Right kidney (tissue), 1 donor: ENCODE measurements at regions not wholly inside any gene's neighbourhood (a gene's known extent, or its start where the extent isn't known, plus 50 kb on each side); places are given as distances from the start of the nearest gene placed in this dataset.
"Not testable (repeated sequence)": the region's sequence is repeated elsewhere in the genome, so short reads cannot be mapped to it uniquely, and the experiment has no call there.

Experiments
- DNase-seq: peaks from one replicate; pipeline ENCODE4 v3.0.0-alpha.2; 2016

DNA sequence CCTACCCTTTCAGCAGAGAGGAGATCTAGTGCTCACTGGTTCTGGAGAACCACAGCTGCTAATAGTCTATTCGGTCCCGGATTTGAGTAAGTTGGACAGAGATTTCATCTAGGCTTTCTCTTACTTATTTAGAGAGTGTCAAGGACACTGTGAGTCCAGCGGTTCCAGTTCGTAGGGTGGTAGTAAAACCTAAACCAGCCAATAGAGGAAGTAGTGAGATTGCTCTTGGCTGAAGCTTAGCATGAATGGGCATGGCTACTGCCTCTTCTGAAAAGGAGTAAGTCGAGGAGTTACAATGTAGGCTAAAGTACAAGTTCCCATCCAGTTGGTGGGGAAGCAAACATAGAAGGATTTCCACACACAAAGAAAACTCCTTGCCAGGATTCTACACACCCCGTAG is 109.6 kb upstream of the MOCS2 start:
- no peak for DNase-seq

DNA sequence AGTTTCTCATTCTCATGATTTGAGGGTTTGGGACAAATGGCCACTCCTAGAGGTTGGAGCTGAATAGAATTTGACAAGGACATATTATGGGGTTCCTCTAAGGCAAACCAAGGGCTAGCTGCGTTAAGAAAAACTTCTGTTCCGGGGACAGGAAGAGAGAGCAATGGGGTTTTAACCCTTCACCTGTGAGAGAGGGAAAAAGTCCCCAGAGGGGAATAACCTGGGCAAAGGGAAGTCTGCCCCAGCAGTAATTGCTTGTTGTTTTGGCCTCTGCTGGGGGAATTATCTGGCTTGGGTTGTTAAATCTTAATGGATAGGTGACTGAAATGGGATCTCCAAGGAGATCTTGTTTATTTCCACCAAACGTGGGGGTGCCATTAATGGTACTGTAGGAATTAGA is 110.1 kb upstream of the MOCS2 start:
- no peak for DNase-seq

DNA sequence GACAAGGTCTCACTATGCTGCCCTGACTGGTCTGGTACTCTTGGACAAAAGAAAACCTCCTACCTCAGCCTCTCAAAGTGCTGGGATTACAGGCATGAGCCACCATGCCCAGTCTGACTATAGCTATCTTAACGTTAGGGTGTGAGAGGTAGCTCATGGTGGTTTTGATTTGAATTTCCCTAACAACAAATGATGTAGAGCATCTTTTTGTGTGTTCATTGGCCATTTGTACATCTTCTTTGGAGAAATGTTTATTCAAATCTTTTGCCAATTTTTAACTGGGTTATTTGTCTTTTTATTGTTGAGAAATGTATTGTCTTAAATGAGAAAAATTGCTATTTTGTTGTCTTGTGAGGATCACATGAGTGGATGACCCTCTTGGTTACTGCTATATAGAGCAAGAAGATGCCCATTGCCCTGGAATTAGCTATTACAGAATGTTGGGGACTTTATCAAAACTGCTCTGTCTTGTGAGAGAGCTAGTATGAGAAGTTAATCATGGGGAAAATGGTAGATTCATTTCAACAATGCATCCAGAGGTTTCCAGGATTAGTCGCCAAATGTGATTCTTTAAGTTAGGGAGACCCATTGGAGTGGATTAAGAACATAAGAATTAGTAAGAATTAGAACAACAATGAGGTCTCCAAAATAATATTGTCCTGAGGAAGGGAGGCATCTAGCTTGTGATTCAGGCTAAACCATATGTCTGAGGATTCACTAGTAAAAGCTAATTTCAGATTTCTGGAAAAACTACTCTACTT is 124.3 kb upstream of the MOCS2 start:
- no peak for DNase-seq

DNA sequence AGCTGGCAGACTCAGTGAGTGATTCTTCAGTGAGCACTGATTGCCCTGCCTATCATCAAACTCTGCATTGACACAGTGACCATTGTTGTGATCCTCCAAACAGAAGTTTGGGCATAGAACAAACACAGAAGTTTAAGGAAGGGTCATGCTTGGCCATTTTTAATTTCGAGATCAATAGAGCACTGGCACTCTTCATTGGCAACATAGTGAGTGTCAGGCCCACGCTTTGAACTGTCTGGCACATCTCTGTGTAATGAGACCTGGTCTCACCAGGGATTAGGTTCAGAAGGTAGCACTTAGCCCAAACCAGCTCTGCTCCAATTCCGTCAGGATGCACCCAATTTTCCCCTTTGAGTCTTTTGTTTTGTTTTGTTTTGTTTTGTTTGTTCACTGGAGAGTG is 127.1 kb upstream of the MOCS2 start:
- no peak for DNase-seq

DNA sequence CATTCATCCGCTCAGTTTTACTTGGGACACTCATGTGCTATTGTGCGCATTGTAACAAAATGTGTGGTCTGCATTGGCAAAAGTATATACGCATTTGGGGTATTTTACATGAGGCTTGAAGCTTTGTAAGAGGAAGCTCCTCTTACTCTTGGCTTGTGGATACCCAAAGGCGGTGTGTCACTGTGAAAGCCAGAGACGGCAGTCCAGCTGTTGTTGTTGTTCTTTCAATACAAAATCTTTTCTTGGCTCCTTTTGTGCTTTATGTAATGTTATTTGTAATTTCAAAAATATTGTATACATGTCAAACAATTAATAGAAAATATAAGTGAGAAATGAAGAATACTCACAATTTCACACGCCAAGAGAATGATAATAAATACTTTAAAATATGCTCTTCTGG is 128.3 kb upstream of the MOCS2 start:
- DNase-seq: no peak

DNA sequence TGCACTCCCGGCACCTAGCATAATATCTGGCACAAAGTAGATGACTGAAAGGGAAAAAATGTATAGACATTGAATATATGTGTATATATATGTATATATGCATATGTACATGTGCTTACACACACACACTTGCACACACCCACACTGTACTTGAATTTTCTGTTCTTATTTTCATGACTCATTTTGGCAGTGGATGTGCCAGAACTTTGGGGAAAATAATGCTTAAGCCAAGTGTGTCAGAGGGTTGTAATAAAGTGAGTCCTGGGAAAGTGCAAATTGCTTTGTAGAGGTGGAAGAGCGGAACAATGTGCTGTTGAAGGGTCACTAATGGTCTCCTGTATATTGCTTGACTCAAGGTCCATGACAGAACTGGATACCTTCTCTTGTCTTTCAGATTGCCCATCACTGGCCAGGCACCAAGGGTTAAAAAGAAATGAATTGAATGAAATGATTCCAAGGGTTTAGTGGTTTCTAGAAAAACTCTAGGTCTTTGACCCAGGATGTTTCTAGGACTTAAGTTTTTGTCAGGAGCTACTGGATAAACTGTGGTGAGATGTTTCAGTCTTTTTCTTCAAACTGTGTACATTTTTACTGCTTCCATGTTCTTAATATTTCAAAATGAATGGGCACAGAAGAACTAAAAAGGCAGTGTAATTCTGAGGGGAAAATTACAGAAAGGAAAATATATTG is 129.9 kb upstream of the MOCS2 start:
- no peak for DNase-seq

DNA sequence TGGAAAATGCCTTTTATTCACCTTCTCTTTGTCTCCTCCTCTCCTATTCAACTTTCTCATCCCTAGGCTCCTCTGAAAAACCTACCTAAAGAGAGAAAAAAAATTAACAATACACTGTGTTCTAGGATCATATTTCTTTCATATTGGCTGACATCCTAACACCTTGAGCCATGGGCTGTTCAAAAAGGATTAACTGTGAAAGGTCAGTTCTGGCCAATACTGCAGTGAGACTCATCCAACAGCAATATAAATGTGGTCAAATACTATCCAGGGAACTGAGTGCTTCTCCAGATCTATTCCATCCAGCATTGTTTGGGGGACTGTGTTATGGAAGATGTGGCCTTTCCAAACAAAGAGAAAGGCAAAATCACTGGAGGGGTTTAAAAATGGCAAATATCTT is 131.1 kb upstream of the MOCS2 start:
- no peak for DNase-seq

DNA sequence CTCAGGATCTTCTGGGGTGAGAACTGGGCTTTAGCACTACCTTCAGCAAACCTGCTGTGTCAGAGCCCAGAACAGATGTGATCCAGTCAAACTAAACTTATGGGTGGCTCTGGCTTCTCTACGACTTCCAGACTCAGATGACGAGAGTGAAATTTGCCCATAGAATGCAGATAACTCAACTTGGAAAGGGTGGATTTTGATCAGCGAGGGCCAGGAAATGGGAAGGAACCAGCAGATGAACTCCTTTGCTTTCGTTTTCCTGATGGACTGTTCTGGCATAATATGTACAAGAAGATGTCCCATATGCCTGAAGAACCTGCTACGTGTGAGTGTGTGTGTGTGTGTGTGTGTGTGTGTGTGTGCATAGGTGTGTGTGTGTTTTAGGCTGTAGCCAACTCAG is 132.0 kb upstream of the MOCS2 start:
- DNase-seq: no peak

DNA sequence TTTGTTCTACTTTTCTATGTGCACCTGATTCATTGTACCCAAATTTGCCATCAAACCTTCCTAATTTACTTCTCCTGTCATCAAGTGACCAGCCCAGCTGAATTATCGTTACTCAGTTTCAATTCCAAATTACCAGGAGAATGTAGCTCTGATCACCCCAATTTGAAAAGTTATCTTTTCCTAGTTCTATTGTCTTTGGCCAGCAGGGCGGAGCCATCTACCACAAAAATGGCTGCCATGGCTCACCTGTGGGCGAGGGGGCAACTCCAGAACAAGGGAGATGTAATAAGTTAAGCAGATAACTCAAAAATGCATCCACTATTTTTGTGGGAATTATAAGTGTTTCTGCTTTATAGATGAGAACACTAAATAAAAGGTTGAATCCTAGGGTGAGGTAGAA is 133.8 kb upstream of the MOCS2 start:
- DNase-seq: no peak

DNA sequence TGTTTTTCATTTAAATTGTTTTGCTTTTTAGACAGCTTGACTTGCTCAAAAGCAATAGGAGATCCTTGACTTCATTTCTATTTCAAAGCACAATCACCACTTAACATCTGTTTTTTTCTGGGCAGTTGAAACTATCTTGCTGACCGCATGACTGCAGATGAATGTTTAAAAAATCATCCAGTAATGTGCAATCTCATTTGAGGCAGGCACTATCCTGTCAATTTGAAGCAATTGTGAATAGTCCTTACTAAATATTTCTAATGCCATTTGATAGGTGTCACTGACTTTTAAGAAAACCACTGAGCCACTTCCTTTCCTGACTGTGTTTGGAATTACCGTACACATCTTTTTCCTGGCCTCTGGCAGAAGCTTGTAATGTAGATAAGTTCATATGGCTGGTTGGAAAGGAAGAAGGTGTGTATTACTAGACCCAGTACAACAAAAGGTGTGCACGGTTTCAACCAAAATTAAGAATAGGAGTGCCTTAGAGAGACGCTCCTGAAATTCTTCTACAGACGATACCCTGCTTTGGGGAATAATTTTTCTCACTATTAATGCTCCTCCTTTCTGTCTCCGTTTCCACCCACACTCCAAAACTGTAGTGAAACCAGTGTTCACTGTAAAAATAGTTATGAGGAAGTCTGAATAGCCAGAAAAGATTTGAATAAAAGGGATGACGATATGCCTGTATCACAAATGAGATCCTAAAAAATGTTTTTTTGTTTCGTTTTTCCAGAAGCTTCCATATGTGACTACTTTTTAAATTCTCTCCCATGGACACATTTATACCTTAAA is 136.7 kb upstream of the MOCS2 start:
- DNase-seq: no peak

DNA sequence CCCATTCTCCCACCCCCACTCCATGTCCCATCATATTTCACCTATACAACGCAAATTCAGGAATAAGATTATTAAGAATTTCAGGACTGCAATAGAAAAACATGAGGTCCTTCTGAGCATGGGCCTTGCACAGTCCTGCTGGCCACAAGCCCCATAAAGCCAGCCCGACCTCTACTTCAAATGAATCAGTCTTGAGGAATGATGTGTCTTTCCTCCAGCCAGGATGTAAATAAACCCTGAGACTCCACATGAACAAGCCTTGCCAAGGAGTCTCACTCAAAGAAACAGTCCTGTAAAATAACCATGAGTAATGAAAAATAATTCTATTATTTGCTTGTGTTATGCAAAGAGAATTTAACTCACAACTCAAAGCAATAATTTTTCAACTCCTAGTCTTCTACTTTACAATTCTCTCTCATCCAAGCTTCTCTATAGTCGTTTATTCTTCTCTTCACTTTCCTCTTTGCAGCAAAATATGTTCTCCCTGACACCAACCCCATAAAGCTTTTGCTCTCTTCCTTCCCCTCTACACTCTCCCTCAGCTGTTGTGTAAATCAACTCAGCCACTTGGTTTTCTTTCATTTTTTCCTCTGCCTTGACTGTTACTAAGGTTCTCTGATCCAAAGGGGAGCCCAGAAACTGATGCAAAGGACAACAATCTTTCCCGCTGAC is 140.1 kb upstream of the MOCS2 start:
- DNase-seq: peak; percentile 6

DNA sequence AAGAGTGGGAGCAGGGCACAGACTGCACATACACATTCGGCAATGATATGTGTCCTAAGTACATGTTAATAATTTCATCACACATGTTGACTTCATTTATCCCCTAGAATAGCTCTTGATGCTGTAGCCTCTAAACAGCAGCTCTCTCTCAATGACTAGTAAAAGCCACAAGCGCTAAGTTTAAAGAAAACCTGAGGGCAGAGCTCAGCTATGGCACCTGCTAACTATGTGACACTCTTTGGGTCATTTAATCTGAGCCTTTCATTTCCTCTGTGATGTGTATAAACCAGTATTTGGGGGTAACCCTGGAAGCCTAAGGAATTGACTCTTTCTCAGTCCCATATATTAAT is 140.6 kb upstream of the MOCS2 start:
- DNase-seq: no peak

DNA sequence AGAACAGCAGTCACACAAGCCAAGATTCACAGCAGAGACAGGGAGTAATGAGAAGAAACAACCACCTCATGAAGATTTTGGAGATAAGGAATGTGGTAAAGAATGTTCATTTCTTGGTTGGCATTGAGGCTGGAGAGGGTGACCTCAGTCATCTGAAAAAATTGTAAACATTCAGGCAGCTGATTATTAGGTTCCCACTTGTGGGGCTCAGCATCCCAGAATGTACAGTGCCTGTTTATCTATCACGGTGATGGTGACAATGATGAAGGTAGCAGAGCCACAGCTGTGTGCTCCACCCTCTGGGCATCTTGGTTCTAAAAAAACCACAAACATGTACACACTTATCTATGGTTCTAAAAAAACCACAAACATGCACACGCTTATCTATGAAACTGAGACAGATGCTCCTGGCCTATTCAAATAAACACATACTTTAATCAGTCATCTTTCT is 143.9 kb upstream of the MOCS2 start:
- DNase-seq: no peak

DNA sequence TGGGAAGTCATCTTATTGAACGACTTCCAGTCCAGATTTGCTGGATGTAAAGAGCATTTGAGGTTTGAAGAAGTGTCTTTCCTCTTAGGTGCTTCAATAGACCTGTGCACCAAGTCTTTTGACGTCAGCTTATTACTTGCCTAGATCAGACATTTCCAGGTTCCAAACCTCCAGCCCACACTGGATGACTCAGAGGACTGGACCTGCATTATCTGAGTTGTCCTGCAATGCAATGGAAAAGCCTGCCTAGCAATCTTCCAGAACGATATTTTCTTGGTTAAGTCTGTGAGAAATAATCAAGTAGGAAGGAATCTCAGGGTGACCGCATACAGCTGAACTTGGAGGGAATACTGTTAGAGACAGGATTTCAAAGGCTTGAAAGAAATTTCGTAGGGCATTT is 147.2 kb upstream of the MOCS2 start:
- no peak for DNase-seq

DNA sequence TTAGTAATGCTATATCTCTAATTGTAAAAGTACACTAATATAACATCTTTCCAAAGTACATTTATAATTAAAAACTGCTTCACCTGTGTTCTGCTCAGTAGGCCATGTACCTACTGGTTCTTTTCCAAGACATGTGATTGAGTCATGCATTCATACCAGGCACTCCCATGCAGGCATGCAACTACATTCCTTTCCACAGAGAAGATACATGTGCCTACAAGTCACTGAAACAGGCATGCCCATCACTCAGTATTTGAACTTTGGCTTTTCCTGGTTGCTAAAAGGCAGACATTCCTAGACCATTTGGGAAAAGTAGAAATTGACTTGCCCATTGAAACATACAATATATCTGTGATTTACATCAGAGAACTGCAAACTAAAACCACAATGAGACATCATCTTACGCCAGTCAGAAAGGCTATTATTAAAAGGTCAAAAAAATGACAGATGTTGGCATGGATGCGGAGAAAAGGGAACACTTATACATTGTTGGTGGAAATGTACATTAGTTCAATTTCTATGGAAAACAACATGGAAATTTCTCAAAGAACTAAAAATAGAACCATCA is 148.3 kb upstream of the MOCS2 start:
- DNase-seq: no peak

DNA sequence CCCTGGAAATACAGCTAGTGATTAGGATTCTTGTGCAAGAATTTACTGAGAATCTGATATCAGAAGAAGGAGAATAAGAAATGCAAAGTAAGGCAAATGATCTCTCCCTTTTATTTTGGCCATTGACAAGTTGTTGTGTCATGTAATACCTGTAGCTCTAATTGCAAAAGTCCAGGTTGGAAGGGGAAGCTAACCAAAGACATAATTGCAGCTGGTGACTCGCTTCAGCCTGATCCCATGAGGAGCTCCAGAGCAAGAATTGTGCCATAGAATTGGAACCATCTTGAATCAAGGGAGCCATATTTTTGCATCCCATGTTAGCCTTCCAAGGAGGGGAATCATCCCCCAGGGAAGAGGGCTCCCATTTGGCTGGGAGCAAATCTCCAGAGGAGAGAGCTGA is 149.6 kb upstream of the MOCS2 start:
- DNase-seq: no peak

DNA sequence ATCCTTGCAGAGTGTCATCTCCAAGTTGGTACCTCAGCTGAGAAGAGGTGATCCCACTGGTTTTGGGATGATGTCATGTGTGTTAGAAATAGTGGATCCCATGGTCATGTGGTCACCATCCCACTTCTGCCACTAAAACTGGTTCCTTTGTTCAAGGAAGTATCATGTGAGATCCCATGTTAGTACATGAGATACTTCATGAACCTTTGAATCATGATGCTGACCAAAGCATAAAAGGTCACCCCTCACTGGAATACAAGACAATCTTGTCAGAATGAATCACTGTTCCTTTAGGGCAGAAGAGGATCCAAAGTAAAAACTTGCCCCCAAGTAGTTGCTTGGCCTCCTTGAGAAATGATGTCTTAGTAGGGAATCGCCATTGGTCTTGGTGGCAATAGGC is 150.9 kb upstream of the MOCS2 start:
- DNase-seq: no peak

DNA sequence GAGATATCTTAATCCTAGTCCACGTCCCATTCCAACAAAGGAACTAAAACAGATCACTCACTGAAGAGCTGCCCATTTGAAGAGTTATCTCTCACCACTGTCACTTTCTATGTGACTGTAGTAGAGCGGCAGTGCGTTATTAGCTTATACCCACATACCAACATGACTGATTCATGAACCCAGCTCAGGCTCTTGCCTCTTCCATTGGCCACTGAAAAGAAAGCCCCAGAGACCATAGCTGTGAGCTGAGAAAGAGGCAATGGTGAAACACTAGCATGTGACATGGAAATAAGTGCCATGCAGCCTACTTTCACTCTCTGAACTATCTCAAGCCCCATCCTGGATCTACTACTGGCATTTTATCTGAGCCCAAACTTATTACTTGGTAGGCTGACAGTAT is 151.7 kb upstream of the MOCS2 start:
- DNase-seq: no peak

DNA sequence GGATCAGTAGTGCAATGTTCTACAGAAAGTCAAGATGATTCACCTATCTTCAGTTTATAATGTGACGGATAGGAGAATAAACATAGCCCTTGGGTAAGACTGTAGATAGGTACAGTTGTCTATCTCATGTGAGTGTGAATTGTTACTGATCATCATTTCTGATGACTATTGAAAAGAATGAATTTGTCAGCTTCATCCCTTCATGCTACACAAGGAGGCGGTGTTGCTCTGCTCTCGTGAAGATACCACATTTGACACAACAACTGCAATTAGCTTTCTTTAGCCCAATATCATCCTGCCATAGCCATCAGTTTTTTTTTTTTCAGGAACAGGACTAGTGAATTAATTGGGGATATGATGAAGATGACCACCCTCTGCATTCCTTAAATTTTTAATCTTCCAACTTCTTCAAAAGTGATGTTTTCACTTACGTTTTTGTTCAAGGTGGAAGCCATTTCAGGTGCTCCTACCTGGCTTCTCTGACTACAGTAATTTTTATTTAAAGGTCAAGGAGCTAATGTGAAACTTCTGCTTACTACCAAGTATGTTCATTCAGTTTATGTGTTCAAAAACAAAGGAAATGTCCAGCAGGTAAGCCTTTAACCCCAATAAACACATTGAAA is 152.9 kb upstream of the MOCS2 start:
- no peak for DNase-seq

DNA sequence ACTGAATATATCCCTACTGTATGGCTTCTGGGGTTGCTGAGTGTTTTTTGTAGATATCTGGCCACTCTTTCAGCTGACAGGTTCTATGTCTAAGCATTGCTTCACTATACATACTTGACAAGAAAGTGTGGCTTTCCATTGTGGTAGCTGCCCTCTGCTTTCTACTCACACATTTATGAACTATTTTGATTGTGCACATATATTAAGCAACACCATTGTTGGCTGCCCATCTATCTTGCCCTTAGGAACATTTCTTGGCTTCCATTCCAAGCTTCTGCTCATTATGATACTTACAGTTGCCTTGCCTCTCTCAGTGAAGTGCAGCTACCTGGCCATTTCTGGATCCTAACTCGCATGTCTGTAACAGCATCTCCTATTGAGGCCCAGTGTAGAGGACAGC is 153.6 kb upstream of the MOCS2 start:
- DNase-seq: no peak

DNA sequence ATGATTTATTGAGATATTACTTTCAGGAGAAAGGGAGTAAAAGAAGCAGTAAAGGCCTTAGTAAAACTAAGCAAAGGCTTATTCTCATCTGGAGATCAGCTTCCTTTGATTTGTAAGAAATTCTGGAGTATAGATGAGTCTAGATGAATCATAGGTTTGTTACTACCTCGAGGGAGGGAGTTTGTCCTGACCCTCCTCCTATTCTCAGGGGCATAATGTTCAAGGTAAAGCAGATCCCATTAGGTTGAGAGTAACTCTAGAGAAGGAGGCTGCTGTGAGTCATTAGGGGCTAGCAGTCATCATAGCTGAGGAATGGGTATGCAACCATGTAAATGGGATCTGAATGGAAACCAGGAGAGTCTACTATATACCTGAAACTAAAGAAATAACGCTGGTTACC is 155.5 kb upstream of the MOCS2 start:
- no peak for DNase-seq

DNA sequence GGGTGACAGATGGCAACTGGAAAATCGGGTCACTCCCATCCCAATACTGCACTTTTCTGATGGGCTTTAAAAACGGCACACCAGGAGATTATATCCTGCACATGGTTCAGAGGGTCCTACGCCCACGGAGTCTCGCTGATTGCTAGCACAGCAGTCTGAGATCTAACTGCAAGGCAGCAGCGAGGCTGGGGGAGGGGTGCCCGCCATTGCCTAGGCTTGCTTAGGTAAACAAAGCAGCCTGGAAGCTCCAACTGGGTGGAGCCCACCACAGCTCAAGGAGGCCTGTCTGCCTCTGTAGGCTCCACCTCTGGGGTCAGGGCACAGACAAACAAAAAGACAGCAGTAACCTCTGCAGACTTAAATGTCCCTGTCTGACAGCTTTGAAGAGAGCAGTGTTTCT is 158.7 kb upstream of the MOCS2 start:
- not testable (repeated sequence) for DNase-seq
